Thyroid gland (tissue), 4 donors: ENCODE measurements at regions not wholly inside any gene's neighbourhood (a gene's known extent, or its start where the extent isn't known, plus 50 kb on each side); places are given as distances from the start of the nearest gene placed in this dataset.

ENCODE experiments used
- POLR2A ChIP-seq, 2 donors: fragments of 450-650 bp; IDR thresholded peaks; one replicate each; pipeline ENCODE4 v1.6.1; 2017; ENCODE audit warnings: antibody characterized with exemption in 2 of 2, mild to moderate bottlenecking in 2 of 2, moderate library complexity in 1 of 2
- TF ChIP-seq, protein P1 (sequence below), 6 experiments: fragments of 200-600 bp in 3 of 6; fragments of 450-650 bp in 3 of 6; sonication (generic) in 3 of 6; IDR thresholded peaks; one replicate each; pipeline ENCODE4 v1.5.1; 2016 to 2019; ENCODE audit warnings: antibody characterized with exemption in 6 of 6, mild to moderate bottlenecking in 2 of 6, inconsistent platforms in 1 of 6, moderate library complexity in 1 of 6

DNA sequence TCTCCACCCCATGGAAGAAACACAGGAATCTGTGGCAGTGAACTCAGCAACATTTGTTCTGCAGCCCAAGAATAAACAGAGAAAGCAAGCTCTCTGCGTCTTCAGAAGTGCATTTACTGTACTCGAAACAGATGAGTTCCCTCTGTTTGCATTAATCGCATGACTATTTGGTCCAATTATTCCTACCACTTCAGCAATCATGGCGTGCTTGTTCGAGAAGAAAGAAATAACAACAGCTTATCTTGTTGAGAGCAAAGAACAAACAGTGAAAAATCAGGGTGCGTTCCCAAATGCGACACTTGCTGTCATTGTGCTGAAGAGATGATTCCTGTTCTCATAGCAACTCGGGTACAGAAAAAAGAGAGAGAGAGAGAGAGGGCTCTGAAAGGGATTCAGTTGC, 445.3 kb upstream of the MAF start:
- TF ChIP-seq, protein P1, sequence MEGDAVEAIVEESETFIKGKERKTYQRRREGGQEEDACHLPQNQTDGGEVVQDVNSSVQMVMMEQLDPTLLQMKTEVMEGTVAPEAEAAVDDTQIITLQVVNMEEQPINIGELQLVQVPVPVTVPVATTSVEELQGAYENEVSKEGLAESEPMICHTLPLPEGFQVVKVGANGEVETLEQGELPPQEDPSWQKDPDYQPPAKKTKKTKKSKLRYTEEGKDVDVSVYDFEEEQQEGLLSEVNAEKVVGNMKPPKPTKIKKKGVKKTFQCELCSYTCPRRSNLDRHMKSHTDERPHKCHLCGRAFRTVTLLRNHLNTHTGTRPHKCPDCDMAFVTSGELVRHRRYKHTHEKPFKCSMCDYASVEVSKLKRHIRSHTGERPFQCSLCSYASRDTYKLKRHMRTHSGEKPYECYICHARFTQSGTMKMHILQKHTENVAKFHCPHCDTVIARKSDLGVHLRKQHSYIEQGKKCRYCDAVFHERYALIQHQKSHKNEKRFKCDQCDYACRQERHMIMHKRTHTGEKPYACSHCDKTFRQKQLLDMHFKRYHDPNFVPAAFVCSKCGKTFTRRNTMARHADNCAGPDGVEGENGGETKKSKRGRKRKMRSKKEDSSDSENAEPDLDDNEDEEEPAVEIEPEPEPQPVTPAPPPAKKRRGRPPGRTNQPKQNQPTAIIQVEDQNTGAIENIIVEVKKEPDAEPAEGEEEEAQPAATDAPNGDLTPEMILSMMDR (IDR thresholded peaks at IDR 0.05), result no peak
- no peak for TF ChIP-seq POLR2A (IDR thresholded peaks at IDR 0.05)
